ENCODE measurements at regions not wholly inside any gene's neighbourhood (a gene's known extent, or its start where the extent isn't known, plus 50 kb on each side); places are given as distances from the start of the nearest gene placed in this dataset.

GRCh38 chr14:46147452-46147851 is 504.1 kb downstream of the RPL10L start:
- Histone ChIP-seq H3K4me3 (no peak overlapping the region), H3K27me3 (no peaks in the 10 kb centered on the region), H3K27ac (no peak overlapping the region), H3K4me1 (no peaks in the 10 kb centered on the region), H3K9me3 (no peaks in the 10 kb centered on the region), H3K36me3 (no peaks in the 10 kb centered on the region)
- intact Hi-C loops (cut with DNase I; ENCODE audit: low total_unique reads), result no loop called here
- TF ChIP-seq CTCF (IDR thresholded peaks at IDR 0.05), result no peak
- no peak for TF ChIP-seq EP300 (IDR thresholded peaks at IDR 0.05)
- no peak for TF ChIP-seq POLR2AphosphoS5 (IDR thresholded peaks at IDR 0.05)
- no peak for TF ChIP-seq POLR2A (IDR thresholded peaks at IDR 0.05)
- DNase-seq, result no peak

DNA sequence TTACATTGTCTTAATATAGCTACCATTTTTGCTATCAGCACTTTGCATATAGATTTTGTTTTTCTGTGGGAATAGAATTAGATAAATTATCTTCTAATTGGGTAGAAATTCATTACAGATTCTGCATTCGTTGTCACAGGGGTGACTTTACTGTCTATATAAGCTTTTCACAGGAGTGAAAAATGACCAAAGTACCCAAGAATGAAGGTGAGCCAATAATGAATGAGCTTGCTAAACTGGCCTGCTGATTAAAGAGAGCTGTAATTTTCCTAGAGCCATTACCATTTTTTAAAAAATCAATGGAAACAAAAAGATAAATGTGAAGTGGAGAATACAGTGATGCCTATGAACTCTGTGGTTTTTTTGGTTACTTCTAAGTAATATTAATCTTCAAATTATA is 504.6 kb downstream of the RPL10L start:
- Histone ChIP-seq H3K27me3 (no peaks in the 10 kb centered on the region), H3K4me3 (no peak overlapping the region), H3K4me1 (no peaks in the 10 kb centered on the region), H3K36me3 (no peaks in the 10 kb centered on the region), H3K9me3 (no peaks in the 10 kb centered on the region), H3K27ac (no peak overlapping the region)
- no peak for DNase-seq
- intact Hi-C loops (cut with DNase I; ENCODE audit: low total_unique reads), result no loop called here
- WGBS, 5 donors, result 43 to 55% (median 50%) methylated on average over 1 of the region's 1 CpG
- no peak for TF ChIP-seq POLR2AphosphoS5 (IDR thresholded peaks at IDR 0.05)
- no peak for TF ChIP-seq CTCF (IDR thresholded peaks at IDR 0.05)
- no peak for TF ChIP-seq EP300 (IDR thresholded peaks at IDR 0.05)
- TF ChIP-seq POLR2A (IDR thresholded peaks at IDR 0.05), result no peak

GRCh38 chr14:46140445-46140844 is 511.1 kb downstream of the RPL10L start:
- WGBS, 5 donors, result 21 to 41% (median 36%) methylated on average over 2 of the region's 2 CpGs
- intact Hi-C loops (cut with DNase I; ENCODE audit: low total_unique reads), result no loop called here
- TF ChIP-seq POLR2A (IDR thresholded peaks at IDR 0.05), result no peak
- no peak for TF ChIP-seq EP300 (IDR thresholded peaks at IDR 0.05)
- no peak for TF ChIP-seq CTCF (IDR thresholded peaks at IDR 0.05)
- TF ChIP-seq POLR2AphosphoS5 (IDR thresholded peaks at IDR 0.05), result no peak

GRCh38 chr14:46139649-46140048 is 511.9 kb downstream of the RPL10L start:
- WGBS, 5 donors, result 71 to 73% (median 73%) methylated on average over 5 of the region's 5 CpGs
- Histone ChIP-seq H3K27me3 (no peaks in the 10 kb centered on the region), H3K9me3 (no peaks in the 10 kb centered on the region), H3K4me1 (no peaks in the 10 kb centered on the region), H3K4me3 (no peak overlapping the region), H3K27ac (no peak overlapping the region), H3K36me3 (no peaks in the 10 kb centered on the region)
- no peak for TF ChIP-seq POLR2AphosphoS5 (IDR thresholded peaks at IDR 0.05)
- no peak for DNase-seq
- intact Hi-C loops (cut with DNase I; ENCODE audit: low total_unique reads), result no loop called here

More at GRCh38 chr14:46140445-46140844, 511.1 kb downstream of the RPL10L start:
- DNase-seq, result no peak
- Histone ChIP-seq H3K36me3 (no peaks in the 10 kb centered on the region), H3K27me3 (no peaks in the 10 kb centered on the region), H3K9me3 (no peaks in the 10 kb centered on the region), H3K4me3 (no peak overlapping the region), H3K4me1 (no peaks in the 10 kb centered on the region), H3K27ac (no peak overlapping the region)

GRCh38 chr14:46137786-46138185 is 513.8 kb downstream of the RPL10L start:
- TF ChIP-seq EP300 (IDR thresholded peaks at IDR 0.05), result no peak
- no peak for TF ChIP-seq CTCF (IDR thresholded peaks at IDR 0.05)
- TF ChIP-seq POLR2A (IDR thresholded peaks at IDR 0.05), result no peak
- TF ChIP-seq POLR2AphosphoS5 (IDR thresholded peaks at IDR 0.05), result no peak
- no peaks in the 10 kb centered on the region for H3K27me3 ChIP-seq
- no peak for DNase-seq
- no peak overlapping the region for H3K4me3 ChIP-seq
- no peak overlapping the region for H3K27ac ChIP-seq
- intact Hi-C loops (cut with DNase I; ENCODE audit: low total_unique reads), result no loop called here
- no peaks in the 10 kb centered on the region for H3K9me3 ChIP-seq
- no peaks in the 10 kb centered on the region for H3K36me3 ChIP-seq
- H3K4me1 ChIP-seq, result no peaks in the 10 kb centered on the region
